SK-N-MC (cell line): ENCODE measurements at regions not wholly inside any gene's neighbourhood (a gene's known extent, or its start where the extent isn't known, plus 50 kb on each side); places are given as distances from the start of the nearest gene placed in this dataset.

Experiments used
- EZH2 ChIP-seq: fragments of 200-600 bp; sonication (generic); IDR thresholded peaks from one replicate; pipeline ENCODE4 v1.6.1; 2017; ENCODE audit warnings: antibody characterized with exemption
- POLR2AphosphoS5 ChIP-seq: IDR thresholded peaks from 2 replicates; pipeline ENCODE4 v1.6.1; 2012; ENCODE audit warnings: mild to moderate bottlenecking, low read depth, low read length, borderline replicate concordance

DNA sequence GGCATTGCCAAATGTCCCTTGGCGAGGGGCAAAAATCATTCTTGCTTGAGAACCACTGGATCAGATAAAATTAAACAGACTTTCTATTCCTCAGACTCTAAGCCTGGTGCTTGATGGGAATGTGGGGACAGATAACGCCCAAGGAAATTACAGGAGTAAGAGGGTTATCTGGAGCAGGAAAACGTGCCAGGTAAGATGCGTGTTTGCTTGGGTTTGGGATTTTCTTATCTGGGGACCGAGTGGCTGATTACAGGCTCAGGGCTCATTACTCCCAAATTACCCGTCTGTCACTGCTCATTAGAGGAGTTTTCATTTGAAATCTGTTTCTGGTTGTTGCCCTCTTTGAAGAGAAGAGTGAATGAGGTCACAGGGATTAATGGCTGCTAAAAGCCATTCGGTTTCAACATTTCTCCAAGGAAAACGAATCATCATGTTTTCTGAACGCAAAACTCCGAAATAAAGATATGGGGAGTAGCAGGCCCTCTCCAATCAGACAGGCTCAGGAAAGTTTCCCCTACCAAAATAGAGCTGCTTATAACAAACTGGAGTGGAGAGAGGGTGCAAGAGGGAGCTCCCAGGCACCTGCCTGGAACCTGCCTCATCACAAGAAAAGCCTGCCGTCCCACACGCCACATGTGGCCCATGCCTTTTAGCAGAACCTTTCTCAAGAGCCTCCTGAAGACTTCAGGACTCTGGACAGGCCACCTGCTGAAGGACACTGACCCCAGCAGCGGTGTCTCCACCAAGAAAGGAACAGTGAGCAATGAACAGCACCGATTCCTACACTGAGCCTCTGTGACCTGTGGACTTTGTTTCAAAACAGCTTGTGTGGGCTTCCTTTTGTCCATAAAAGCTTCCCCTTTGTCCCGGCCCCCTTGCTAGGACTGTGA lies 136.4 kb downstream of the ICE1 start:
- no peak for TF ChIP-seq EZH2
- no peak for TF ChIP-seq POLR2AphosphoS5
